ENCODE measurements at regions not wholly inside any gene's neighbourhood (a gene's known extent, or its start where the extent isn't known, plus 50 kb on each side); places are given as distances from the start of the nearest gene placed in this dataset.

GRCh38 chr22:44381761-44382115 is 69.0 kb upstream of the SHISAL1 start:
- H3K27me3 Mint-ChIP-seq, result peaks cover 18% of the 10 kb centered on the region
- no peak overlapping the region for H3K27ac Mint-ChIP-seq
- TF ChIP-seq CTCF (conservative IDR thresholded peaks at IDR 0.05), result no peak
- peaks cover 3% of the 10 kb centered on the region for H3K4me1 Mint-ChIP-seq (ENCODE audit: unreplicated experiment)
- no peak overlapping the region for H3K4me3 Mint-ChIP-seq
- H3K36me3 Mint-ChIP-seq, result no peaks in the 10 kb centered on the region
- no peaks in the 10 kb centered on the region for H3K9me3 Mint-ChIP-seq
- DNase-seq (ENCODE audit: extremely low spot score, unreplicated experiment), result no peak

GRCh38 chr22:44380756-44381486 is 68.2 kb upstream of the SHISAL1 start:
- Mint-ChIP-seq H3K4me3 (no peak overlapping the region), H3K9me3 (no peaks in the 10 kb centered on the region), H3K36me3 (no peaks in the 10 kb centered on the region), H3K27ac (no peak overlapping the region), H3K27me3 (peaks cover 12% of the 10 kb centered on the region), H3K4me1 (ENCODE audit: unreplicated experiment) (peaks cover 3% of the 10 kb centered on the region)
- no peak for DNase-seq (ENCODE audit: extremely low spot score, unreplicated experiment)
- TF ChIP-seq CTCF (conservative IDR thresholded peaks at IDR 0.05), result no peak

GRCh38 chr22:44379817-44380755 is 67.3 kb upstream of the SHISAL1 start:
- Mint-ChIP-seq H3K36me3 (peaks cover 2% of the 10 kb centered on the region), H3K9me3 (peaks cover 5% of the 10 kb centered on the region), H3K27me3 (peaks cover 14% of the 10 kb centered on the region), H3K4me3 (no peak overlapping the region), H3K4me1 (ENCODE audit: unreplicated experiment) (peaks cover 3% of the 10 kb centered on the region), H3K27ac (no peak overlapping the region)
- TF ChIP-seq CTCF (conservative IDR thresholded peaks at IDR 0.05), result no peak
- no peak for DNase-seq (ENCODE audit: extremely low spot score, unreplicated experiment)

- peaks cover 12% of the 10 kb centered on the region for H3K9me3 Mint-ChIP-seq
- DNase-seq (ENCODE audit: extremely low spot score, unreplicated experiment), result no peak
- peaks cover 3% of the 10 kb centered on the region for H3K4me1 Mint-ChIP-seq (ENCODE audit: unreplicated experiment)
- H3K36me3 Mint-ChIP-seq, result peaks cover 4% of the 10 kb centered on the region
- peaks cover 16% of the 10 kb centered on the region for H3K27me3 Mint-ChIP-seq
- H3K27ac Mint-ChIP-seq, result no peak overlapping the region
- no peak for TF ChIP-seq CTCF (conservative IDR thresholded peaks at IDR 0.05)
- no peak overlapping the region for H3K4me3 Mint-ChIP-seq
These were observed 65.6 kb upstream of the SHISAL1 start for GRCh38 chr22:44378380-44378779.

GRCh38 chr22:44375451-44375850 is 62.7 kb upstream of the SHISAL1 start:
- Mint-ChIP-seq H3K36me3 (peaks cover 4% of the 10 kb centered on the region), H3K27ac (no peak overlapping the region), H3K4me1 (ENCODE audit: unreplicated experiment) (peaks cover 3% of the 10 kb centered on the region), H3K9me3 (peaks cover 12% of the 10 kb centered on the region), H3K4me3 (no peak overlapping the region), H3K27me3 (peaks cover 8% of the 10 kb centered on the region)
- DNase-seq (ENCODE audit: extremely low spot score, unreplicated experiment), result no peak
- no peak for TF ChIP-seq CTCF (conservative IDR thresholded peaks at IDR 0.05)

Measured in type B pancreatic cell (in vitro differentiated cells).